Mesothelial cell of epicardium (in vitro differentiated cells): ENCODE measurements at regions not wholly inside any gene's neighbourhood (a gene's known extent, or its start where the extent isn't known, plus 50 kb on each side); places are given as distances from the start of the nearest gene placed in this dataset.

ENCODE experiments used
- DNase-seq, 2 experiments: peaks; one replicate each; pipeline ENCODE4 v3.0.0; 2021; ENCODE audit warnings: low spot score in 2 of 2; ENCODE audit not compliant: unreplicated experiment in 2 of 2
- H3K27ac Mint-ChIP-seq: 2 replicates; pipeline ENCODE4 v1.8.0; 2021; ENCODE audit warnings: mixed read lengths
- H3K27me3 Mint-ChIP-seq: 2 replicates; pipeline ENCODE4 v1.8.0; 2021; ENCODE audit warnings: low read depth, mixed read lengths
- H3K36me3 Mint-ChIP-seq: 2 replicates; pipeline ENCODE4 v1.8.0; 2021; ENCODE audit warnings: mixed read lengths
- H3K4me1 Mint-ChIP-seq: 2 replicates; pipeline ENCODE4 v1.8.0; 2021; ENCODE audit warnings: mixed read lengths
- H3K4me3 Mint-ChIP-seq: 2 replicates; pipeline ENCODE4 v1.8.0; 2021; ENCODE audit warnings: mild to moderate bottlenecking, moderate library complexity, mixed read lengths
- H3K9me3 Mint-ChIP-seq: 2 replicates; pipeline ENCODE4 v1.8.0; 2021; ENCODE audit warnings: mixed read lengths
- CTCF ChIP-seq: fragments of 200-600 bp; sonication (generic); IDR thresholded peaks from one replicate; pipeline ENCODE4 v1.5.0; 2021; ENCODE audit warnings: antibody characterized with exemption; ENCODE audit not compliant: unreplicated experiment

- H3K27me3 Mint-ChIP-seq, result peaks cover 31% of the 10 kb centered on the region
- DNase-seq, result no peak
- no peak overlapping the region for H3K27ac Mint-ChIP-seq
- TF ChIP-seq CTCF, result no peak
- H3K36me3 Mint-ChIP-seq, result no peaks in the 10 kb centered on the region
- H3K9me3 Mint-ChIP-seq, result no peaks in the 10 kb centered on the region
- no peaks in the 10 kb centered on the region for H3K4me1 Mint-ChIP-seq
- no peak overlapping the region for H3K4me3 Mint-ChIP-seq
Measured at GRCh38 chr11:127223633-127224032, 223.1 kb upstream of the KIRREL3 start.

GRCh38 chr11:127223026-127223425 is 222.5 kb upstream of the KIRREL3 start:
- Mint-ChIP-seq H3K4me3 (no peak overlapping the region), H3K27me3 (peaks cover 31% of the 10 kb centered on the region), H3K9me3 (no peaks in the 10 kb centered on the region), H3K36me3 (no peaks in the 10 kb centered on the region), H3K27ac (no peak overlapping the region), H3K4me1 (no peaks in the 10 kb centered on the region)
- no peak for TF ChIP-seq CTCF
- DNase-seq, result no peak

- Mint-ChIP-seq H3K36me3 (no peaks in the 10 kb centered on the region), H3K9me3 (no peaks in the 10 kb centered on the region), H3K4me1 (no peaks in the 10 kb centered on the region), H3K4me3 (no peak overlapping the region), H3K27me3 (peaks cover 34% of the 10 kb centered on the region), H3K27ac (no peak overlapping the region)
- no peak for DNase-seq
- TF ChIP-seq CTCF, result no peak
Measured at GRCh38 chr11:127219704-127220103, 219.1 kb upstream of the KIRREL3 start.

GRCh38 chr11:127218275-127218608 is 217.7 kb upstream of the KIRREL3 start:
- H3K4me3 Mint-ChIP-seq, result no peak overlapping the region
- no peak for DNase-seq
- no peaks in the 10 kb centered on the region for H3K9me3 Mint-ChIP-seq
- H3K4me1 Mint-ChIP-seq, result no peaks in the 10 kb centered on the region
- no peaks in the 10 kb centered on the region for H3K36me3 Mint-ChIP-seq
- H3K27me3 Mint-ChIP-seq, result peaks cover 24% of the 10 kb centered on the region
- no peak overlapping the region for H3K27ac Mint-ChIP-seq
- TF ChIP-seq CTCF, result no peak

- peaks cover 18% of the 10 kb centered on the region for H3K27me3 Mint-ChIP-seq
- no peak overlapping the region for H3K27ac Mint-ChIP-seq
- H3K4me1 Mint-ChIP-seq, result no peaks in the 10 kb centered on the region
- H3K4me3 Mint-ChIP-seq, result no peak overlapping the region
- DNase-seq, result no peak
- no peaks in the 10 kb centered on the region for H3K36me3 Mint-ChIP-seq
- no peak for TF ChIP-seq CTCF
- H3K9me3 Mint-ChIP-seq, result no peaks in the 10 kb centered on the region
Measured at GRCh38 chr11:127217452-127218274, 217.1 kb upstream of the KIRREL3 start.
